Glutamatergic neuron (in vitro differentiated cells): ENCODE measurements at regions not wholly inside any gene's neighbourhood (a gene's known extent, or its start where the extent isn't known, plus 50 kb on each side); places are given as distances from the start of the nearest gene placed in this dataset.

Source experiments
- DNase-seq: peaks from one replicate; pipeline ENCODE4 v3.0.0; 2022
- H3K27ac Mint-ChIP-seq: one replicate; pipeline ENCODE4 v1.8.0; 2020; ENCODE audit warnings: mild to moderate bottlenecking, mixed read lengths, inconsistent platforms; ENCODE audit not compliant: unreplicated experiment
- H3K27me3 Mint-ChIP-seq: one replicate; pipeline ENCODE4 v1.8.0; 2020; ENCODE audit warnings: mild to moderate bottlenecking, moderate library complexity, mixed read lengths, inconsistent platforms; ENCODE audit not compliant: unreplicated experiment
- H3K36me3 Mint-ChIP-seq: one replicate; pipeline ENCODE4 v1.8.0; 2020; ENCODE audit warnings: mild to moderate bottlenecking, mixed read lengths, inconsistent platforms; ENCODE audit not compliant: unreplicated experiment
- H3K4me1 Mint-ChIP-seq: one replicate; pipeline ENCODE4 v1.8.0; 2020; ENCODE audit warnings: mild to moderate bottlenecking, low read depth, mixed read lengths, inconsistent platforms; ENCODE audit not compliant: unreplicated experiment
- H3K4me3 Mint-ChIP-seq: one replicate; pipeline ENCODE4 v1.8.0; 2020; ENCODE audit warnings: mild to moderate bottlenecking, mixed read lengths, inconsistent platforms; ENCODE audit not compliant: unreplicated experiment
- H3K9me3 Mint-ChIP-seq: one replicate; pipeline ENCODE4 v1.8.0; 2020; ENCODE audit warnings: mild to moderate bottlenecking, moderate library complexity, mixed read lengths, inconsistent platforms; ENCODE audit not compliant: unreplicated experiment
- CTCF ChIP-seq: fragments of 200-600 bp; sonication (generic); IDR thresholded peaks from one replicate; pipeline ENCODE4 v1.5.0; 2021; ENCODE audit not compliant: partially characterized antibody, unreplicated experiment

- Mint-ChIP-seq H3K36me3 (no peaks in the 10 kb centered on the region), H3K9me3 (no peaks in the 10 kb centered on the region), H3K27ac (no peak overlapping the region), H3K4me3 (no peak overlapping the region), H3K27me3 (no peaks in the 10 kb centered on the region), H3K4me1 (peaks cover 2% of the 10 kb centered on the region)
- TF ChIP-seq CTCF = no peak
- no peak for DNase-seq
Measured at GRCh38 chr4:31175242-31175910, 455.2 kb downstream of the PCDH7 start.

DNA sequence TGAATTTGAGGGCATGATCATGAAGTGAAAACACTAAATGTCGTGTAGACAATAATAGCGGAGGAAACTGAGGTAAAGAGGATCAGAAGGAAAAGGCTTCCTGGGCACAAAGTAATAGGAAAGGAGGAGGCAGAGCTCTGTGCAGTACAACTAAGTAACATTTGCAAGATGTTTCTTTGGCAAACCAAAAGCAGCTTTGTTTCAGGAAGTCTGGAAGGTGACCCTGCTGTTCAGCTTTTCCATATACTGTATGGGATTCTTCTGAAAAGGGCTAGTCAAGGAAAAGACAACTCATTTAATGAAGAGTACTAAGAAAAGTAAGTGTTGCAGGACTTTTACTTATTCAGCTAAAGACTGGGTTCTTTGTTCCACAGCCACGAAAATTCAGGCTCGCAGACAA lies 463.1 kb downstream of the PCDH7 start:
- no peak for TF ChIP-seq CTCF
- Mint-ChIP-seq H3K4me1 (no peaks in the 10 kb centered on the region), H3K4me3 (no peak overlapping the region), H3K27ac (no peak overlapping the region), H3K9me3 (peaks cover 3% of the 10 kb centered on the region), H3K27me3 (no peaks in the 10 kb centered on the region), H3K36me3 (no peaks in the 10 kb centered on the region)
- no peak for DNase-seq

DNA sequence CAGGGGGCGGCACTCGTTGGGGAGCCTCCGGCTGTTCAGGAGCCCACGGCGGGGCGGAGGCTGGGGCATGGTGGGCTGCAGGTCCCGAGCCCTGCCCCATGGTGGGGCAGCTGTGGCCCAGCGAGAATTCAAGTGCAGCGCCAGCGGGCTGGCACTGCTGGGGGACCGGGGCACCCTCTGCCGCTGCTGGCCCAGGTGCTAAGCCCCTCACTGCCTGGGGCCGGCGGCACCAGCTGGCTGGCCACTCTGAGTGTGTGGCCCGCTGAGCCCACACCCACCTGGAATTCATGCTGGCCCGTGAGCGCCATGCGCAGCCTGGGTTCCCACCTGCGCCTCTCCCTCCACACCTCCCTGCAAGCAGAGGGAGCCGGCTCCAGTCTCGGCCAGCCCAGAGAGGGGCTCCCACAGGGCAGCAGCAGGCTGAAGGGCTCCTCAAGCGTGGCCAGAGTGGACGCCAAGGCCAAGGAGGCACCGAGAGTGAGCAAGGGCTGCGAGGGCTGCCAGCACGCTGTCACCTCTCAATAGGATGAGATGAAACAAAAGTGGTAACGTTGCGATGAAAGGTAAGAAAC lies 464.9 kb downstream of the PCDH7 start:
- H3K27me3 Mint-ChIP-seq = no peaks in the 10 kb centered on the region
- H3K4me3 Mint-ChIP-seq = no peak overlapping the region
- no peak for DNase-seq
- H3K9me3 Mint-ChIP-seq = peaks cover 3% of the 10 kb centered on the region
- no peaks in the 10 kb centered on the region for H3K36me3 Mint-ChIP-seq
- no peak for TF ChIP-seq CTCF
- H3K27ac Mint-ChIP-seq = no peak overlapping the region
- H3K4me1 Mint-ChIP-seq = no peaks in the 10 kb centered on the region

DNA sequence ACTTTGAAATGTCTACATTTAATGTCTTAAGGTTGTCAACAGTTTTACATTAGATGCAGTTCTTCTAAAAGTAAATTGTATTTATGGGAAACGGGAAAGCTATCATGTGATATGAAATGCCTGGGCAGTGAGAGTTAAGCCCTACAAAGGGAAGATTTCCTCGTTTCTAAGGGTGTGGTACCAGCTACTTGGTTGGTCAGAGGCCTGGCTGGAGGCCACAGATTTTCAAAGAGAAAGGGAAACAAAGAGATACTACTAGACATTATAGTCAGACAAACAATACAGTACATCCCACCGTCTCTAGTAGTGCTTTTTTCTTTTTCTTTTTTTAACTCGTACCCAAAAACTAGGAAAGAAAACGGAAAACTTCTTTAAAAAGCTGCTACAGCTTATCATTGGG lies 467.8 kb downstream of the PCDH7 start:
- TF ChIP-seq CTCF = no peak
- no peaks in the 10 kb centered on the region for H3K36me3 Mint-ChIP-seq
- peaks cover 3% of the 10 kb centered on the region for H3K9me3 Mint-ChIP-seq
- no peak overlapping the region for H3K4me3 Mint-ChIP-seq
- no peak overlapping the region for H3K27ac Mint-ChIP-seq
- DNase-seq = no peak
- H3K27me3 Mint-ChIP-seq = no peaks in the 10 kb centered on the region
- H3K4me1 Mint-ChIP-seq = peaks cover 3% of the 10 kb centered on the region

GRCh38 chr4:31189938-31190337 lies 469.8 kb downstream of the PCDH7 start:
- Mint-ChIP-seq H3K4me3 (no peak overlapping the region), H3K27me3 (no peaks in the 10 kb centered on the region), H3K27ac (no peak overlapping the region), H3K4me1 (peaks cover 4% of the 10 kb centered on the region), H3K9me3 (no peaks in the 10 kb centered on the region), H3K36me3 (no peaks in the 10 kb centered on the region)
- no peak for TF ChIP-seq CTCF
- no peak for DNase-seq
